ENCODE measurements at regions not wholly inside any gene's neighbourhood (a gene's known extent, or its start where the extent isn't known, plus 50 kb on each side); places are given as distances from the start of the nearest gene placed in this dataset.

DNA sequence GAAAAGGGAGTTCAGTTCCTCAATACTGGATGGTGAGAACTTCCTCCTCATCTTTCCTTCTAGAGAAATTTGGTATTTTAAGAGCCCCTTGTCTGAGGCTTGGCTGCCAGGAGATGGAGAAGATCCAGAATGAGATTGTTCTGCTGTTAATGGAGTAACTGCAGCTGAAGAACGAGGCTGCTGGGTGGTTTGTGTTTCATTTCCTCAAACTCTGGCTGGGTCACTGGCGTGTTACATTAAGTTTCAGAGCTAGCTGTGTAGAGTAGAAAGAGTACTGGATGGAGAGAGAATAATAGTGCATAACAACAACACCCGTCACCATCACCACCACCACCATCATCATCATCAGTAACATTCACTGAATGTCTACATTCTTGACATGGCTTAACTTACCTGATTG is 325.0 kb upstream of the TBX3 start:
- no peaks in the 10 kb centered on the region for H3K9me3 ChIP-seq
- no peak for DNase-seq (ENCODE audit: low spot score in 2 of 2)
- H3K4me1 ChIP-seq: no peaks in the 10 kb centered on the region
- H3K4me3 ChIP-seq: no peak overlapping the region
- intact Hi-C loops (cut with DNase I; ENCODE audit: low total_unique reads): loop anchor here (10.0 kb wide), 1 partner anchor 1426 kb away; no protein-coding TSS in a partner anchor
- H3K27me3 ChIP-seq: no peaks in the 10 kb centered on the region
- no peaks in the 10 kb centered on the region for H3K36me3 ChIP-seq
- H3K27ac ChIP-seq: no peak overlapping the region
- TF ChIP-seq, protein P1, sequence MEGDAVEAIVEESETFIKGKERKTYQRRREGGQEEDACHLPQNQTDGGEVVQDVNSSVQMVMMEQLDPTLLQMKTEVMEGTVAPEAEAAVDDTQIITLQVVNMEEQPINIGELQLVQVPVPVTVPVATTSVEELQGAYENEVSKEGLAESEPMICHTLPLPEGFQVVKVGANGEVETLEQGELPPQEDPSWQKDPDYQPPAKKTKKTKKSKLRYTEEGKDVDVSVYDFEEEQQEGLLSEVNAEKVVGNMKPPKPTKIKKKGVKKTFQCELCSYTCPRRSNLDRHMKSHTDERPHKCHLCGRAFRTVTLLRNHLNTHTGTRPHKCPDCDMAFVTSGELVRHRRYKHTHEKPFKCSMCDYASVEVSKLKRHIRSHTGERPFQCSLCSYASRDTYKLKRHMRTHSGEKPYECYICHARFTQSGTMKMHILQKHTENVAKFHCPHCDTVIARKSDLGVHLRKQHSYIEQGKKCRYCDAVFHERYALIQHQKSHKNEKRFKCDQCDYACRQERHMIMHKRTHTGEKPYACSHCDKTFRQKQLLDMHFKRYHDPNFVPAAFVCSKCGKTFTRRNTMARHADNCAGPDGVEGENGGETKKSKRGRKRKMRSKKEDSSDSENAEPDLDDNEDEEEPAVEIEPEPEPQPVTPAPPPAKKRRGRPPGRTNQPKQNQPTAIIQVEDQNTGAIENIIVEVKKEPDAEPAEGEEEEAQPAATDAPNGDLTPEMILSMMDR (IDR thresholded peaks at IDR 0.05): no peak

DNA sequence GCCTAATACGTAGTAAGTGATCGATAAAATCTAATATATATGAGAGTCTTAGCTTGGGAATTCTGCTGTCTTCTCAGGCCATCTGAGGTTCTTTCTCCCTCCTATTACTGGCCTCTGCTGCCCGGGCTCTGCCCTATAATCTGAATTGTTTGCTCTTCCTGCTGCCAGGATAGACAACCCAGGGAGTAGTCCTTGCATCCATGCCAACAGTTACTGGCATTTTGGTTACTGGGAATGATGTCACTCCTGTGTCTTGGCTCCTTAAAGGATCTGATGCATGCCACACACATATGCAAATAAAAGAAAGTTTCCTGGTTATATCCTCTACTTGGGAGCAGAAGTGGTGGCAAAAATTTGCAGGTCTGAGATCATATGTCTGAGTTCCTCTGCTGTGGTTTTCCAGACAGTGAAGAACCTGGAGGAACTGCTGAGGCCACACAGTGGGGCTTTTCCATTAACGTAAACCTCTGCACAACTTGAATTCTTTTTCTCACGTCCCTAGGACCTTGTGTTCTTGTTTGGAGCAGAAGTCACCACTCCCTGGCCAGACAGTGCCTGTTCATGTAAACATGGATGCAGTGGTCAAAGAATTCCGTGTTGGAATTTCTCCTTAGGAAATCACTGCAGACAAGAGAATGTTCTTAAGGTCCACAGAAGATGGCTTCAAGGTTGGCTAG is 320.6 kb upstream of the TBX3 start:
- intact Hi-C loops (cut with DNase I; ENCODE audit: low total_unique reads): loop anchor here (10.0 kb wide), 1 partner anchor 1430 kb away; no protein-coding TSS in a partner anchor
- no peak overlapping the region for H3K4me3 ChIP-seq
- H3K9me3 ChIP-seq: no peaks in the 10 kb centered on the region
- H3K27me3 ChIP-seq: no peaks in the 10 kb centered on the region
- H3K27ac ChIP-seq: peak overlapping the region; percentile 27 to 74
- H3K4me1 ChIP-seq: no peaks in the 10 kb centered on the region
- TF ChIP-seq POLR2AphosphoS5 (IDR thresholded peaks at IDR 0.05) (no peak), POLR2A (IDR thresholded peaks at IDR 0.05) (no peak)
- TF ChIP-seq, protein P1 (IDR thresholded peaks at IDR 0.05): no peak
- peak in 1 of 2 donors; percentile 33 for DNase-seq (ENCODE audit: low spot score in 2 of 2)
- H3K36me3 ChIP-seq: no peaks in the 10 kb centered on the region

DNA sequence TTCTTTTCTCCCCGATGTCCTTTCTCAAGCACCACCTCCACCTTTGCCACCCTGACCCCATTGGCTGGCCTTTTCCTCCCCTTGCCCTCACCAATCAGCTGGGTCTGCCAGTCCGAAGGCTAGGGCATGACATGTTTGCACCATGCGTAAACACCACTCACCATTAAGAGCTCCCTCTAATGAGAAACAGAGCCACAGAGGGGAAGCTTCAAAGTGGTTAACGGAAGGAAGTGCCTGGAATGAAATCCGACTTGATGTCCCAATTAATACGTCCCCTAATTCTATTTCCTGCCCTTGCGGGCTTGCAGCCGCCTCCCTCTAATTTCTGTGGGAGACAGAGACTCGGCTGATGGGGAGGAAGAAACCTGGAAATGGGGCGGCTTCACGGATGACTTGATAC is 318.5 kb upstream of the TBX3 start:
- Histone ChIP-seq H3K9me3 (no peaks in the 10 kb centered on the region), H3K27me3 (no peaks in the 10 kb centered on the region), H3K27ac (no peak overlapping the region), H3K4me3 (no peak overlapping the region), H3K4me1 (no peaks in the 10 kb centered on the region), H3K36me3 (no peaks in the 10 kb centered on the region)
- intact Hi-C loops (cut with DNase I; ENCODE audit: low total_unique reads): loop anchor here (10.0 kb wide), 1 partner anchor 1432 kb away; no protein-coding TSS in a partner anchor
- no peak for DNase-seq (ENCODE audit: low spot score in 2 of 2)
- no peak for TF ChIP-seq POLR2A (IDR thresholded peaks at IDR 0.05)
- TF ChIP-seq, protein P1 (IDR thresholded peaks at IDR 0.05): no peak
- no peak for TF ChIP-seq POLR2AphosphoS5 (IDR thresholded peaks at IDR 0.05)

DNA sequence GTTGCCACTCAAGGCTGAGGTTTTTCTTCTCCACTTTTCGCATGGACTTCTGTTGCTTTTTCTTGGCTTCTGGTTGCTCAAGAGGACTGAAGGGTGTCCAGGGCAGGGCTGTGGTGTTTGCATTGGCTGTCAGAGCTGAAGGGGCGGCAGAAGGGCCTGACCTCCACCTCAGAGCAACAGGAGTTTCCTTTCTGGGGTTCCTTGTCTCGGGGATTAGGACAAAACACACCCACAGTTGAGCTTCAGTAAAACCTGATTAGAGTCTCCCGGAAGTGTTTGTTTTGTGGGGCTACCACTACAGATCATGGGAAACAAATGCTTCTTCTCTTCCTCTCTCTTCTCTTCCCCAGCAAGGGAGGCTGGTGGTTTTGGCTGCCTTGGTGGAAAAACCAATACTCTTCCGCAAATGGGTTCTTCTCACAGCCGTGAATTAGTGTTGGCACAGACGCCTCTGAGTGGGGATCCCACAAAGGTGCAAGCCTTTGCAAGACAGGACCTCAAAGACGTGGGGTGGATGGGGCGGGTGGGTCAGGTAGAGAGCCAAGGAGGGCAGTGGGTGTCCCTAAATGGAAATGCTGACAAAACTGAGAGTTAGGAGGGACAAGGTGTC is 317.7 kb upstream of the TBX3 start:
- Histone ChIP-seq H3K27me3 (no peaks in the 10 kb centered on the region), H3K36me3 (no peaks in the 10 kb centered on the region), H3K27ac (no peak overlapping the region), H3K4me3 (no peak overlapping the region), H3K9me3 (no peaks in the 10 kb centered on the region), H3K4me1 (no peaks in the 10 kb centered on the region)
- TF ChIP-seq POLR2A (IDR thresholded peaks at IDR 0.05) (no peak), POLR2AphosphoS5 (IDR thresholded peaks at IDR 0.05) (no peak)
- TF ChIP-seq, protein P1 (IDR thresholded peaks at IDR 0.05): no peak
- DNase-seq (ENCODE audit: low spot score in 2 of 2): no peak
- intact Hi-C loops (cut with DNase I; ENCODE audit: low total_unique reads): loop anchor here (10.0 kb wide), 1 partner anchor 1433 kb away; no protein-coding TSS in a partner anchor

DNA sequence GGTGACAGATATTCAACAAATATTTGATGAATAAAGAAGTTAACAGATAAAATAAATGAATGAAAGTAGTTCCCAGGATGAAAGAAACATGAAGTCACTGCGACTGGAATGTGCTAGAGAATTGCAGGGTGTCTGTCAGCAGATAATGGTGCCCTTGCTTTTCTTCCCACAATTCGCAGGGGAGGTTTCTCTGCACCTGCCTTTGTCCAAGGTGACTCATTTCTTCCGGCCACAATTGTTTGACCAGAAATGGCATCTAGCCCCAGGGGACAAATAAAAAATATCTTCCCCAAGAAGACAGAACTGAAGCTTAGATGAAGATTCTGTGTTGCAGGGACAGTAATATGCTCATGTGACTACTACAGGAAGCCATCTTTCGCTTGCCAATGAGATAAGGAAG is 316.1 kb upstream of the TBX3 start:
- Histone ChIP-seq H3K4me3 (no peak overlapping the region), H3K36me3 (no peaks in the 10 kb centered on the region)

More for the DNA sequence above, 316.1 kb upstream of the TBX3 start:
- intact Hi-C loops (cut with DNase I; ENCODE audit: low total_unique reads): loop anchor here (10.0 kb wide), 1 partner anchor 1435 kb away; no protein-coding TSS in a partner anchor
- H3K27ac ChIP-seq: no peak overlapping the region
- no peaks in the 10 kb centered on the region for H3K27me3 ChIP-seq
- DNase-seq (ENCODE audit: low spot score in 2 of 2): no peak
- peaks cover 0 to 8% of the 10 kb centered on the region in 2 donors for H3K9me3 ChIP-seq
- TF ChIP-seq, protein P1 (IDR thresholded peaks at IDR 0.05): no peak
- TF ChIP-seq POLR2A (IDR thresholded peaks at IDR 0.05): no peak
- no peak for TF ChIP-seq POLR2AphosphoS5 (IDR thresholded peaks at IDR 0.05)
- H3K4me1 ChIP-seq: no peaks in the 10 kb centered on the region
